ENCODE measurements at regions not wholly inside any gene's neighbourhood (a gene's known extent, or its start where the extent isn't known, plus 50 kb on each side); places are given as distances from the start of the nearest gene placed in this dataset.

DNA sequence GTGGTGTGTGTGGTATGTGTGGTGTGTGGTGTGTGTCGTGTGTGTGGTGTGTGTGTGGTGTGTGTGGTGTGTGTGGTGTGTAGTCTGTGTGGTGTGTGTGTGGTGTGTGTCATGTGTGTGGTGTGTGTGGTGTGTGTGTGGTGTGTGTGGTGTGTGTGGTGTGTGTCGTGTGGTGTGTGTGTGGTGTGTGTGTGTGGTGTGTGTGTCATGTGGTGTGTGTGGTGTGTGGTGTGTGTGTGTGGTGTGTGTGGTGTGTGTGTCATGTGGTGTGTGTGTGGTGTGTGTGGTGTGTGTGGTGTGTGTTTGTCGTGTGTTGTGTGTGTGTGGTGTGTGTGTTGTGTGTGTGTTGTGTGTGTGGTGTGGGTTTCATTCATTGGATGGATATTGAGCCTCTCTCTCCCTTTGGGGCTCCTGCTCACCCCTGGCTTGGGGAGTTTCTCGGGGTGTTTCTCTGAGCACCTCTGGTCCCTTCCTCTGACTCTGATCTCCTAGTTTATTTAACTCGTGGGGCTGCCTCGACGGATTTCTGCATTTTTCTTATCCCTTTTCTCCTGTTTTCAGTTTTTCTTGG, 145.8 kb downstream of the DNAJB6 start:
- ATAC-seq: no peak
- no peak for DNase-seq
- peaks cover 0 to 9% (median 0%) of the 10 kb centered on the region in 9 donors for H3K27me3 ChIP-seq
- no peaks in the 10 kb centered on the region for H3K4me1 ChIP-seq
- 43 to 61% (median 53%) methylated on average over 5 to 7 of the region's 7 CpGs for WGBS, 4 donors
- intact Hi-C loops (cut with DNase I): no loop called here
- no peaks in the 10 kb centered on the region for H3K9me3 ChIP-seq
- no peaks in the 10 kb centered on the region for H3K36me3 ChIP-seq
- no peak overlapping the region for H3K4me3 ChIP-seq
- H3K27ac ChIP-seq: no peak overlapping the region
- TF ChIP-seq, protein P1, sequence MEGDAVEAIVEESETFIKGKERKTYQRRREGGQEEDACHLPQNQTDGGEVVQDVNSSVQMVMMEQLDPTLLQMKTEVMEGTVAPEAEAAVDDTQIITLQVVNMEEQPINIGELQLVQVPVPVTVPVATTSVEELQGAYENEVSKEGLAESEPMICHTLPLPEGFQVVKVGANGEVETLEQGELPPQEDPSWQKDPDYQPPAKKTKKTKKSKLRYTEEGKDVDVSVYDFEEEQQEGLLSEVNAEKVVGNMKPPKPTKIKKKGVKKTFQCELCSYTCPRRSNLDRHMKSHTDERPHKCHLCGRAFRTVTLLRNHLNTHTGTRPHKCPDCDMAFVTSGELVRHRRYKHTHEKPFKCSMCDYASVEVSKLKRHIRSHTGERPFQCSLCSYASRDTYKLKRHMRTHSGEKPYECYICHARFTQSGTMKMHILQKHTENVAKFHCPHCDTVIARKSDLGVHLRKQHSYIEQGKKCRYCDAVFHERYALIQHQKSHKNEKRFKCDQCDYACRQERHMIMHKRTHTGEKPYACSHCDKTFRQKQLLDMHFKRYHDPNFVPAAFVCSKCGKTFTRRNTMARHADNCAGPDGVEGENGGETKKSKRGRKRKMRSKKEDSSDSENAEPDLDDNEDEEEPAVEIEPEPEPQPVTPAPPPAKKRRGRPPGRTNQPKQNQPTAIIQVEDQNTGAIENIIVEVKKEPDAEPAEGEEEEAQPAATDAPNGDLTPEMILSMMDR (IDR thresholded peaks at IDR 0.05): no peak
- TF ChIP-seq POLR2A (IDR thresholded peaks at IDR 0.05): no peak

DNA sequence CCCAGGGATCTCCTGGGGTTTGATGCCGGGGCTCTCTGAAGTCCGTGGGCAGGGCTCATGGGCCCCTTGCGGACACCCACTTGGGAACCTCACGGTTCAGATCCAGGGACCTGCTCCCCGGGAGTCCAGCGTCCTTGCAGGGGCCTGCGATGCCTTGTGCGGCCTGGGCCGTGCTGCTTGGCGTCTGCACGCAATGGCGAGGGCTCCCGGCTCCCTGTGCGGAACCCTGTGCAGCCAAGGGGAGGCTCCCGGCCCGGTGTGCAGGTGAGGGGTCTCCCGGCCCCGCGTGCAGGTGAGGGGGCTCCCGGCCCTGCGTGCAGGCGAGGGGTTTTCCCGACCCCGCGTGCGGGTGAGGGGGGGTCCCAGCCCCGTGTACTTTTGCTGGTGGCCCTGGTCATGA, 146.7 kb downstream of the DNAJB6 start:
- Histone ChIP-seq H3K4me1 (no peaks in the 10 kb centered on the region), H3K9me3 (no peaks in the 10 kb centered on the region), H3K27ac (no peak overlapping the region), H3K36me3 (no peaks in the 10 kb centered on the region), H3K4me3 (no peak overlapping the region), H3K27me3 (peaks cover 0 to 9% (median 0%) of the 10 kb centered on the region in 9 donors)
- DNase-seq (peak in 1 of 5 donors; percentile 44), ATAC-seq (no peak)
- 74 to 84% (median 81%) methylated on average over 8 to 27 of the region's 27 CpGs for WGBS, 4 donors
- TF ChIP-seq, protein P1 (IDR thresholded peaks at IDR 0.05): no peak
- TF ChIP-seq POLR2A (IDR thresholded peaks at IDR 0.05): no peak
- intact Hi-C loops (cut with DNase I): no loop called here

DNA sequence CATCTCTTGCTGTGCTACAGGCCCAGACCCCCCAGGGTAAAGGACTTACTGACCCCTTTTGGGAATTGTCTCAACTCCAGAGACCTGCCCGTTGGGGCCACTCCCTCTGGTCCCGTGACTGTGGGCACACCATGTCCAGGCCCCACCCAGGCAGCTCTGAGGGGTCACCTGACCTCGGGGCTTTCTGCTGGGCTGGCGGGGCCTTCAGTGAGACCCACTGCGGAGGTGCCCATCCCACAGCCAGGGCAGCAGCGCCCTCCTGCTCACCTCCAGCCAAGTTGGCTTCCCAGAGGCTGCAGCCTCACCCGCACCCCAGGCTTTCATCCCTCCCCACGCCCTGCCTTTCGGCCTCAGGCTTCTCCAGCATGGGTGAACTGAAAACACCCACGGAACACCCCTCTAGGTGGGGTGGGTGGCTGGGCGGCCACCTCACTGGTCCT, 147.2 kb downstream of the DNAJB6 start:
- intact Hi-C loops (cut with DNase I): no loop called here
- Histone ChIP-seq H3K36me3 (no peaks in the 10 kb centered on the region), H3K4me1 (no peaks in the 10 kb centered on the region), H3K9me3 (no peaks in the 10 kb centered on the region), H3K27ac (no peak overlapping the region), H3K27me3 (peaks cover 0 to 9% (median 0%) of the 10 kb centered on the region in 9 donors), H3K4me3 (no peak overlapping the region)
- ATAC-seq (no peak), DNase-seq (peak in 1 of 5 donors; percentile 42)
- 82 to 88% (median 86%) methylated on average over 9 to 11 of the region's 11 CpGs for WGBS, 4 donors
- TF ChIP-seq, protein P1 (IDR thresholded peaks at IDR 0.05): no peak
- no peak for TF ChIP-seq POLR2A (IDR thresholded peaks at IDR 0.05)

DNA sequence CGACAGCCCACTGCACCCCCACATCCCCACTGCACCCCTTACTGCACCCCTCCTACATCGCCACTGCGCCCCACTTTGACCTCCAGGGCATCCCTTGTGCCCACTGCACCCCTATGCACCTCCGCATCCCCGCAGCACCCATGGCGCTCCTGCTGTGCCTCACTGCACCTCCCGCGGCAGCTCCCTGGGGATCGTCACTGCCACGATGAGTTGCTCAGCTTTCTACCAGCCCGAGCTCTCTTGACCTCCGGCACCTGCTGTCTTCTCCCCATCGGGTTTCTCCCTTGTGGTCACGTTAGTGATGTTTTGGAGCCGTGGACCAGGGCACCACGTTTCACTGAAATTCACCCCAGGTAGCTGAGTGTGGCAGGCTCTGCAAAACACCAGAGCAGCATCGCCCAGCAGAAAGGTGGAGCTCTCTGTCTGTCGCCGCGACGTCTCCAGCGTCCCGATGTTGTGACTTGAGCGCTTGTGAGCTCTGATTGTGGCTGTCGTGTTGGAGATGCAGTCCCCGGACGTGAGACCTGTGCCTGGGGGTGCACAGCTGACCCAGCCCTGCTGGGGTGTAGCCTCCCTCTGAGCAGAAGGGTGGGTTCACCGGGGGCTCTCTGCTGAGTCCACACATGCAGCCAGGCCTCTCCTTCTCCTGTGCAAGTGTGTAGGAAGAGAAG, 147.7 kb downstream of the DNAJB6 start:
- intact Hi-C loops (cut with DNase I): no loop called here
- peak in 1 of 4 donors; percentile 8 for ATAC-seq

More for the DNA sequence above, 147.7 kb downstream of the DNAJB6 start:
- H3K4me1 ChIP-seq: no peaks in the 10 kb centered on the region
- 78 to 85% (median 81%) methylated on average over 21 to 28 of the region's 28 CpGs for WGBS, 4 donors
- H3K4me3 ChIP-seq: no peak overlapping the region
- TF ChIP-seq, protein P1 (IDR thresholded peaks at IDR 0.05): no peak
- no peak for TF ChIP-seq POLR2A (IDR thresholded peaks at IDR 0.05)
- H3K27me3 ChIP-seq: peaks cover 0 to 9% (median 0%) of the 10 kb centered on the region in 9 donors
- no peaks in the 10 kb centered on the region for H3K36me3 ChIP-seq
- H3K27ac ChIP-seq: no peak overlapping the region
- DNase-seq: peak in 1 of 5 donors; percentile 52
- peaks cover 0 to under 1% (median 0%) of the 10 kb centered on the region in 12 donors for H3K9me3 ChIP-seq

Data from heart left ventricle (tissue), 16 donors.